HG03108 (cell line): ENCODE measurements at regions not wholly inside any gene's neighbourhood (a gene's known extent, or its start where the extent isn't known, plus 50 kb on each side); places are given as distances from the start of the nearest gene placed in this dataset.

Experiments used
- ATAC-seq: cut with Tn5 transposase; IDR thresholded peaks from one replicate; pipeline ENCODE4 v1.9.1; 2021; ENCODE audit warnings: moderate library complexity; ENCODE audit not compliant: unreplicated experiment

- no peak for ATAC-seq
These were observed 92.8 kb downstream of the ETS2 start for GRCh38 chr21:38898422-38899096.

GRCh38 chr21:38897532-38898421 lies 92.0 kb downstream of the ETS2 start:
- ATAC-seq = no peak

- no peak for ATAC-seq
These were observed 89.2 kb downstream of the ETS2 start for GRCh38 chr21:38894899-38895298.

- ATAC-seq = no peak
These were observed 83.3 kb downstream of the ETS2 start for GRCh38 chr21:38888991-38889561.

- ATAC-seq = no peak
These were observed 82.0 kb downstream of the ETS2 start for GRCh38 chr21:38887749-38888148.

GRCh38 chr21:38887062-38887686 lies 81.4 kb downstream of the ETS2 start:
- ATAC-seq = no peak

- ATAC-seq = no peak
These were observed 80.2 kb downstream of the ETS2 start for GRCh38 chr21:38885909-38886308.

- ATAC-seq = no peak
These were observed 78.7 kb downstream of the ETS2 start for GRCh38 chr21:38884440-38884839.

GRCh38 chr21:38883142-38883541 lies 77.4 kb downstream of the ETS2 start:
- ATAC-seq = no peak

- ATAC-seq = no peak
These were observed 75.4 kb downstream of the ETS2 start for GRCh38 chr21:38881131-38881530.

- ATAC-seq = no peak
These were observed 74.8 kb downstream of the ETS2 start for GRCh38 chr21:38880577-38880966.

- ATAC-seq = no peak
These were observed 74.3 kb downstream of the ETS2 start for GRCh38 chr21:38879912-38880576.

GRCh38 chr21:38878379-38879179 lies 72.8 kb downstream of the ETS2 start:
- ATAC-seq = no peak

GRCh38 chr21:38875694-38876492 lies 70.2 kb downstream of the ETS2 start:
- no peak for ATAC-seq
